Kidney epithelial cell (primary cell): ENCODE measurements at regions not wholly inside any gene's neighbourhood (a gene's known extent, or its start where the extent isn't known, plus 50 kb on each side); places are given as distances from the start of the nearest gene placed in this dataset.

ENCODE experiments used
- DNase-seq: peaks from one replicate; pipeline ENCODE4 v3.0.0-alpha.2; 2010; ENCODE audit warnings: low read depth
- H3K27me3 ChIP-seq: 2 replicates; pipeline ENCODE4 v1.6.0; 2011; ENCODE audit warnings: low read length; ENCODE audit not compliant: control insufficient read depth, insufficient read depth
- H3K36me3 ChIP-seq: 2 replicates; pipeline ENCODE4 v1.5.1; 2011; ENCODE audit warnings: low read length; ENCODE audit not compliant: control insufficient read depth, insufficient read depth
- H3K4me3 ChIP-seq: 2 replicates; pipeline ENCODE4 v1.5.1; 2011; ENCODE audit warnings: low read depth, mild to moderate bottlenecking, control low read depth, low read length
- CTCF ChIP-seq: IDR thresholded peaks from 2 replicates; pipeline ENCODE4 v1.5.1; 2011; ENCODE audit warnings: mild to moderate bottlenecking, moderate library complexity, low read length, control low read depth, inconsistent platforms; ENCODE audit not compliant: insufficient read depth, poor library complexity, severe bottlenecking

- H3K27me3 ChIP-seq = no peaks in the 10 kb centered on the region
- no peak for DNase-seq
- no peaks in the 10 kb centered on the region for H3K36me3 ChIP-seq
- H3K4me3 ChIP-seq = no peak overlapping the region
- TF ChIP-seq CTCF = no peak
Observed at GRCh38 chr7:96838481-96838880, 128.8 kb upstream of the SEM1 start.

- Histone ChIP-seq H3K27me3 (no peaks in the 10 kb centered on the region), H3K4me3 (no peak overlapping the region), H3K36me3 (no peaks in the 10 kb centered on the region)
- DNase-seq = no peak
- no peak for TF ChIP-seq CTCF
Observed at GRCh38 chr7:96855139-96855538, 145.5 kb upstream of the SEM1 start.

GRCh38 chr7:96855691-96856090 is 146.0 kb upstream of the SEM1 start:
- no peak overlapping the region for H3K4me3 ChIP-seq
- no peaks in the 10 kb centered on the region for H3K27me3 ChIP-seq
- DNase-seq = no peak
- no peak for TF ChIP-seq CTCF
- H3K36me3 ChIP-seq = no peaks in the 10 kb centered on the region

GRCh38 chr7:96869538-96869937 is 135.8 kb upstream of the DLX6 start:
- TF ChIP-seq CTCF = no peak
- H3K27me3 ChIP-seq = no peaks in the 10 kb centered on the region
- H3K36me3 ChIP-seq = no peaks in the 10 kb centered on the region
- no peak overlapping the region for H3K4me3 ChIP-seq
- DNase-seq = no peak

- Histone ChIP-seq H3K27me3 (no peaks in the 10 kb centered on the region), H3K36me3 (no peaks in the 10 kb centered on the region), H3K4me3 (no peak overlapping the region)
- no peak for DNase-seq
- no peak for TF ChIP-seq CTCF
Observed at GRCh38 chr7:96870185-96870584, 135.2 kb upstream of the DLX6 start.

GRCh38 chr7:96870934-96871333 is 134.4 kb upstream of the DLX6 start:
- TF ChIP-seq CTCF = no peak
- Histone ChIP-seq H3K27me3 (no peaks in the 10 kb centered on the region), H3K4me3 (no peak overlapping the region), H3K36me3 (no peaks in the 10 kb centered on the region)
- DNase-seq = no peak
